BE2C (cell line): ENCODE measurements at regions not wholly inside any gene's neighbourhood (a gene's known extent, or its start where the extent isn't known, plus 50 kb on each side); places are given as distances from the start of the nearest gene placed in this dataset.

Experiments used
- DNase-seq: peaks from one replicate; pipeline ENCODE4 v3.0.0-alpha.2; 2020
- H3K27me3 ChIP-seq: fragments of 250-450 bp; sonication (Bioruptor Pico); 2 replicates; pipeline ENCODE4 v1.5.1; 2020; ENCODE audit warnings: mild to moderate bottlenecking
- H3K36me3 ChIP-seq: fragments of 250-450 bp; sonication (Bioruptor Pico); 2 replicates; pipeline ENCODE4 v1.5.1; 2020; ENCODE audit warnings: mild to moderate bottlenecking
- H3K4me1 ChIP-seq: fragments of 250-450 bp; sonication (Bioruptor Pico); 2 replicates; pipeline ENCODE4 v1.5.1; 2020
- H3K4me3 ChIP-seq: 2 replicates; pipeline ENCODE4 v1.5.1; 2011; ENCODE audit warnings: low read depth, low read length
- H3K9me3 ChIP-seq: fragments of 250-450 bp; sonication (Bioruptor Pico); 2 replicates; pipeline ENCODE4 v1.5.1; 2020
- TF ChIP-seq, protein P1 (sequence below): IDR thresholded peaks from 2 replicates; pipeline ENCODE4 v1.5.1; 2012; ENCODE audit warnings: mild to moderate bottlenecking, low read depth, low read length

DNA sequence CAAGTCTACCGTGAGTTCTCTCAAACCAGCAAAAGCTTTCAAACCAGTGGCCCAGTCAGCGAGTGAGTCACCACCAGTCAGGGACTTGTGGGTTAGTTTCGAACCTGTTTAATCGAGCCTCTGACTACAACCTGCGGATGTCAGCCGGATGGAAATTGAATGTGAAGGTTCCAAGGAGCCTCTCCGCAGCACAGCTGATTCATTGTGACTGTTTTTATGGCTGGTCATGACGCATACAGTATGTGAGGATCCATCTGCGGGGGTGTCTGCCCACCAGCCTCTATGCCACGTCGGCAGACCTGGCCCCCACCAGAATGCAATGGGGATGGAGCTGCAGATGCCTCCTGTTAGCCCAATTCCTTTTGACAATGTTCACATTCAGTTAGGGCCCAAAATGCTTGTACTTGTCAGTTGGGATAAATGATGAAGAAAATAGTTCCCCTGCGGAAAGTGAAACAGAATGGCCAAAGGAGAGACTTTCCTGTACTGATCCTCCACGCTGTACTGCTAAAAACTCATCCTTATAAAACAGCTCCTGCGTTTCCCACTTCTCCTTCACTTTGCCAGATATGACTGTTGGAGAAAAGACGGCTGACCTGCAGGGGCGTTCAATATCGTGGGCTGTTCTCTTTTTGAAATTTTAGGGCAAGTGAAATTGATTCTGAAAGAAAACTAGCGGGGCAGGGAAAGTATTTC lies 206.6 kb downstream of the TFAP2B start:
- no peak for DNase-seq

DNA sequence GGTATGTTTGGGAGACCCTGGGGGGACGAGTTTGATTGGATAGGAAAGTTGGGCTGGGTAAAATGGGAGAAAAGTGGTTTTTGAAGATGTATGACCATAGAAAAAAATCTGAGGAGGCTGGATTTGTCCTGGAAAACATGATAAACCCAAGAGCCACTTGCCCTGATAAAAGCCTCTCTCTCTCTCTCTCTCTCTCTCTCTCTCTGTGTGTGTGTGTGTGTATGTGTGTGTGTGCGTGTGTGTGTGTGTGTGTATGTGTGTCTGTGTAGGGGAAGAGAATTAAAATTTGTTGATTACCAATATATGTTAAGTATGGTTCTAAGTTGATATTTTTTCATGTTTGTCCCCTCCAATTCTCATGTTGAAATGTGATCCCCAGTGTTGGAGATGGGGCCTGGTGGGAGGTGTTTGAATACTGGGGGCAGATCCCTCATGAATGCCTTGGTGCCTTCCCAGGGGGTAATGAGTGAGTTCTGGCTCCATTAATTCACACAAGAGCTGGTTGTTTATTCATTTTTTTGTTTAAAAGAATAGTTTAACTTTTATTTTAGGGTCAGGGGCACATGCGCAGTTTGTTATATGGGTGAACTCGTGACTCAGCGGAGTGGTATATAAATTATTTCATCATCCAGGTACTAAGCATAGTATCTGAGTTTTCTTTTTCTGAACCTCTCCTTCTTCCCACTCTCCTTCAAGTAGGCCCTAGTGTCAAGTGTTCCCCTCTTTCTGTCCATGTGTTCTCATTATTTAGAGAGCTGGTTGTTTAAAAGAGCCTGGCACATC lies 208.8 kb downstream of the TFAP2B start:
- no peak for DNase-seq
- no peaks in the 10 kb centered on the region for H3K36me3 ChIP-seq
- no peak overlapping the region for H3K4me3 ChIP-seq
- no peaks in the 10 kb centered on the region for H3K27me3 ChIP-seq
- H3K9me3 ChIP-seq, result no peaks in the 10 kb centered on the region
- TF ChIP-seq, protein P1, sequence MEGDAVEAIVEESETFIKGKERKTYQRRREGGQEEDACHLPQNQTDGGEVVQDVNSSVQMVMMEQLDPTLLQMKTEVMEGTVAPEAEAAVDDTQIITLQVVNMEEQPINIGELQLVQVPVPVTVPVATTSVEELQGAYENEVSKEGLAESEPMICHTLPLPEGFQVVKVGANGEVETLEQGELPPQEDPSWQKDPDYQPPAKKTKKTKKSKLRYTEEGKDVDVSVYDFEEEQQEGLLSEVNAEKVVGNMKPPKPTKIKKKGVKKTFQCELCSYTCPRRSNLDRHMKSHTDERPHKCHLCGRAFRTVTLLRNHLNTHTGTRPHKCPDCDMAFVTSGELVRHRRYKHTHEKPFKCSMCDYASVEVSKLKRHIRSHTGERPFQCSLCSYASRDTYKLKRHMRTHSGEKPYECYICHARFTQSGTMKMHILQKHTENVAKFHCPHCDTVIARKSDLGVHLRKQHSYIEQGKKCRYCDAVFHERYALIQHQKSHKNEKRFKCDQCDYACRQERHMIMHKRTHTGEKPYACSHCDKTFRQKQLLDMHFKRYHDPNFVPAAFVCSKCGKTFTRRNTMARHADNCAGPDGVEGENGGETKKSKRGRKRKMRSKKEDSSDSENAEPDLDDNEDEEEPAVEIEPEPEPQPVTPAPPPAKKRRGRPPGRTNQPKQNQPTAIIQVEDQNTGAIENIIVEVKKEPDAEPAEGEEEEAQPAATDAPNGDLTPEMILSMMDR, result no peak
- no peaks in the 10 kb centered on the region for H3K4me1 ChIP-seq

More for the DNA sequence above, 206.6 kb downstream of the TFAP2B start:
- Histone ChIP-seq H3K4me3 (no peak overlapping the region), H3K27me3 (no peaks in the 10 kb centered on the region), H3K9me3 (no peaks in the 10 kb centered on the region), H3K36me3 (no peaks in the 10 kb centered on the region), H3K4me1 (peaks cover 4% of the 10 kb centered on the region; the same call in 1 of the 2 replicates)
- TF ChIP-seq, protein P1, result no peak

DNA sequence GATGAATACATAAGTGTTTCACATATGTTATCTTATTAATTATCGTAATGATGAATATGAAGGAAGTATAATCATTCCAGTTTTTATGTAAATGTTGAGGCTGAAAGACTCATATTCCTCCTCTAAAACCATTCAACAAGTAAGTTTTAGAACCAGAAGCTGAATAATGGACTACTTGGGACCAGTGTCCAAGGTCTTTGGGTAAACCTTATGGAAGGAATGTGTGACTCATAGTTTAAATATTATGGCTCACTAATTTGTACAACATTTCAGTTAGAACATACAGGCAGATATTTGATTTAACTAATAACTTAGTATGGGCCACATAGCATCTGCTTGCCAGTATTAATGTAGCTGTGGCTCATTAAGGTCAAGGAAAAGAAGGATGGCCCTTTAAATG lies 209.6 kb downstream of the TFAP2B start:
- H3K27me3 ChIP-seq, result no peaks in the 10 kb centered on the region
- DNase-seq, result no peak
- H3K4me1 ChIP-seq, result no peaks in the 10 kb centered on the region
- no peaks in the 10 kb centered on the region for H3K36me3 ChIP-seq
- TF ChIP-seq, protein P1, result no peak
- no peaks in the 10 kb centered on the region for H3K9me3 ChIP-seq
- no peak overlapping the region for H3K4me3 ChIP-seq

DNA sequence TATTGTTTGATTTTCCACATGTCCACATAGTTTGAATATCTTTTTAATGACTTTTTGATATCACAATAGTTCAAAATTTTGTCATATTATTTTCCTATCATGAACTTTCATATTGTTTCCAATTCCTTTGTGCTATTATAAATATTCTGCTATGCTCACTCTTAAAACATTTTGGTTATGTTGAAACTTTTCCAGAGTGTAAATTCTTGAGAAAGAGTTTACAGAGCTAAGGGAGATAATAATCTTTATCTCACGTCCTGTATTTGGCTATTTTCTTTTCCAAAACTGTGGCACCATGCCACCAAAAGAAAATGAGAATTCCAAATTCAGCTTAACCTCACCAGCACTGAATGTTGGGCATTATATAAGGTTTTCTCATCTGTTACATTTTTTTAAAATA lies 210.9 kb downstream of the TFAP2B start:
- no peaks in the 10 kb centered on the region for H3K36me3 ChIP-seq
- no peak for DNase-seq
- no peak overlapping the region for H3K4me3 ChIP-seq
- TF ChIP-seq, protein P1, result no peak
- no peaks in the 10 kb centered on the region for H3K27me3 ChIP-seq
- no peaks in the 10 kb centered on the region for H3K9me3 ChIP-seq
- H3K4me1 ChIP-seq, result no peaks in the 10 kb centered on the region

DNA sequence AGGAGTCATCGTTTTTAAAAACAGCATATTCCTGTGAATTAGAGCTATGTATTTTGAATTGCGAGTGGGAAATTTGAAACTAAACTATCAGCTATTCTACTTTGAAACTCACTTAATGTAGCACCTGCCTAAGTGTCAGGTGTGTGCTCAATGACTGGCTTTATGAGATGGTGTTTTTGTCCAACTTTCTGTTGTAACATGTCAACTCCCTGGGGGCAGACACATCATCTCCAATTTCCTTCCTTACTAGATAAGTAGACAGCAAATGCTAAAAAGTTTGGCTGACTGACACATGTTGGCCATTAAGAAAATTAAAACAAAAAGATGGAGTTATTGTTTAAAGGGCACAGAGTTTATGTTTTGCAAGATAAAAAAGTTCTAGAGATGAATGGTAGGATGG lies 226.9 kb downstream of the TFAP2B start:
- TF ChIP-seq, protein P1, result no peak
- no peak for DNase-seq
- Histone ChIP-seq H3K27me3 (no peaks in the 10 kb centered on the region), H3K36me3 (no peaks in the 10 kb centered on the region), H3K4me1 (no peaks in the 10 kb centered on the region; the same call in 1 of the 2 replicates), H3K9me3 (no peaks in the 10 kb centered on the region), H3K4me3 (no peak overlapping the region)
